ENCODE measurements at regions not wholly inside any gene's neighbourhood (a gene's known extent, or its start where the extent isn't known, plus 50 kb on each side); places are given as distances from the start of the nearest gene placed in this dataset.

DNA sequence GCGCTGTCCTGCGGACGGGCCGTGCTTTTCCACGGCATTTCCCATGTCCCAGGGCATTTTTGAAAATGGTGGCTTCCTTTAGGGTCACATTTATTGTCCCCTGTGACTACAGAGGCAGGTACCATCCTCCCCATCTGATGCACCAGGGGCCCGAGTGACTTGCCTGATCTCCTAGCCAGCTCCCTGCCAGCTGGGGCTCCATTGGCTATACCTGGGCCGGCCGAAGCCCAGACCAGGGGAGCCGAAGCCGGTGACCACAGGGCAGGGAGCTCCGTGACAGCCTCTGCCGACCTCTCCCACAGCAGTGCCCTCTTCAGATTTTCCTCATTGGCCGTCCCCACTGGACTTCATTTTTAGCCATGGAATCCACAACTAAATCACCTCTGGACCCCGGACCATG lies 170.6 kb downstream of the RBFOX3 start:
- DNase-seq = no peak

- DNase-seq = no peak
Observed at GRCh38 chr17:79439493-79439892, 171.4 kb downstream of the RBFOX3 start.

- DNase-seq = no peak
Observed at GRCh38 chr17:79438546-79439334, 172.1 kb downstream of the RBFOX3 start.

DNA sequence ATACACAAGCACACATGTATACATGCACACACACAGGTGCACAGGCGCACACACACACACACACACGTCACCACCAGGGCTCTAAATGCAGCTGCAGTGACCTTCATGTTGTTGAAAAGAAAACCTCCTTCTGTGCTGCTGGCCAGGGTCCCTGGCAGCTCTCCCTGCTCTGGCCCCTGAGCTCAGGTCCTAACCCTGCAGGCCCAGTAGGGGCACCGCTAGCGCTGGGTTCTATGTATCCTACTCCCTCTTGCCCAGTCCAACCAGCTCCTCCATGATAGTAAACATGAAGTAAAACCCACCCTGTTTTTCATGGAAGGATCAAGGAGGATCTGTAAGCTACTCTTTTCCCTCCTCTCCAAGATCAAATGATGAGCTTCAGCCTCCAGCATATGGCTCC lies 172.8 kb downstream of the RBFOX3 start:
- DNase-seq = no peak

GRCh38 chr17:79437081-79437480 lies 173.8 kb downstream of the RBFOX3 start:
- DNase-seq = no peak

DNA sequence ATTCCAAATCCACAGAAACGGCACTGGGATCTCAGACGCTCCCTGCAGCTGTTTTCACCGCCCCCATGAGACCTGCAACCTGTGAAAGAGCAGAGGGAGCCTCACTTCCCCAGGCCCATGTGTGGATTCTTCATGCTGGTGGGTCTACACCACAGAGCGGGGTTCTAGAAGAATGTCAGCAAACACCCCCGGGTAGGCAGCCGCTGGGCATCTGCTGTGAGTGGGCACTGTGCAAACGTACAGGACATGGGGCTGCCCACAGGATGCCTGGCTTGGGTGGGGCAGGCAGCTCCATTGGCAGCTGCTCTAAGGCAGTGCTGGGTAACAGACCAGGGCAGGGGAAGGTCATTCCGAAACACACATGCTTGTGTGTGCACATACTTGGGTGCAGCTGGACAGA lies 174.9 kb downstream of the RBFOX3 start:
- no peak for DNase-seq

- no peak for DNase-seq
Observed at GRCh38 chr17:79435296-79435695, 175.6 kb downstream of the RBFOX3 start.

- no peak for DNase-seq
Observed at GRCh38 chr17:79434215-79434614, 176.6 kb downstream of the RBFOX3 start.

DNA sequence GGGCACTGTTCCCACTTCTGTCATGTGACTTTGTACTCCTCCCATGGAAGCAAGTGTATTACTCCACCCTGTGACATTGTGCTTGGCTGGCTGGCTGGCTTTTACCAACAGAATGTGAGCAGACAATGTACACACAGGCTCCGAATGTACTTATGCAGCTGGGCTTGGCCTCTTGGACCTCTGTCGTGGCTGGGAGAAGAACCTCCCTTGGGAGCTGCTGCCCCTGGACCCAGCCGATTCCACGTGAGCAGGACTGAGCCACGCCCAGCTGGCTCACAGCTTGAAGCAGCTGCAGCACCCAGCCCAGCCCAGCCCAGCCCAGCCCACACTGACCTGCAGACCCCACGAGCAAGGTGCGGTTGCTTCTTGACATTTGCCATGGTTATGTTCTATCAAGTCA lies 177.5 kb downstream of the RBFOX3 start:
- DNase-seq = no peak

GRCh38 chr17:79431175-79431574 lies 179.7 kb downstream of the RBFOX3 start:
- DNase-seq = no peak

DNA sequence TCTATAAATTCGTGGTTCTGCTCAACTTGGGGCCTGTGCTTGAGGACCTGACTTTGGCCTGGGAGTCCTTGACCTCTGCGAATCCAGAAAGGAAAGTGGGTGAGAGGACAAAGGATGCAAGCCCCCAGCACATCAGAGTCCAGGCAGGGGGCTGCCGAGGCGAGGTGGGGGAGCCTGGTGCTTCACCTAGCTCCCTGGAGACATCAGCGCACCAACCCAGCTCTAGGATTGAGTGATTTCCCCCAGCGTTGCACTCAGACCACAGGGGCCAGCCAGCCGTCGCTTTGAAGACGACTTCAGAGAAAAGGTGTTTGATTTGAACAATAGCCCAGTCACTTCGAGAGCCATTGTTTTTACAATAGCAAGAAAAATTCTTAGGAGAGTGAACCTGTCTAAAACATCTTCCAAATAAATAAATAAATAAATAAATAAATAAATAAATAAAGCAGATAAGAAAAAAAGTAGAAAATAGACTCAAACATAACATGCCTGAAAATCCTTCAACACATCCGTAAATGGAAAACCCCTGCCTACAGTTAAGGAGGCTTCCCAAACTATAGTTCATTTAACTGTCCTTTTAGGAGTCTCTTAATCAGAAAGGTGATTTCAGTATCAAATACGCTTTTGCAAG lies 180.9 kb downstream of the RBFOX3 start:
- no peak for DNase-seq

GRCh38 chr17:79428988-79429387 lies 181.9 kb downstream of the RBFOX3 start:
- no peak for DNase-seq

DNA sequence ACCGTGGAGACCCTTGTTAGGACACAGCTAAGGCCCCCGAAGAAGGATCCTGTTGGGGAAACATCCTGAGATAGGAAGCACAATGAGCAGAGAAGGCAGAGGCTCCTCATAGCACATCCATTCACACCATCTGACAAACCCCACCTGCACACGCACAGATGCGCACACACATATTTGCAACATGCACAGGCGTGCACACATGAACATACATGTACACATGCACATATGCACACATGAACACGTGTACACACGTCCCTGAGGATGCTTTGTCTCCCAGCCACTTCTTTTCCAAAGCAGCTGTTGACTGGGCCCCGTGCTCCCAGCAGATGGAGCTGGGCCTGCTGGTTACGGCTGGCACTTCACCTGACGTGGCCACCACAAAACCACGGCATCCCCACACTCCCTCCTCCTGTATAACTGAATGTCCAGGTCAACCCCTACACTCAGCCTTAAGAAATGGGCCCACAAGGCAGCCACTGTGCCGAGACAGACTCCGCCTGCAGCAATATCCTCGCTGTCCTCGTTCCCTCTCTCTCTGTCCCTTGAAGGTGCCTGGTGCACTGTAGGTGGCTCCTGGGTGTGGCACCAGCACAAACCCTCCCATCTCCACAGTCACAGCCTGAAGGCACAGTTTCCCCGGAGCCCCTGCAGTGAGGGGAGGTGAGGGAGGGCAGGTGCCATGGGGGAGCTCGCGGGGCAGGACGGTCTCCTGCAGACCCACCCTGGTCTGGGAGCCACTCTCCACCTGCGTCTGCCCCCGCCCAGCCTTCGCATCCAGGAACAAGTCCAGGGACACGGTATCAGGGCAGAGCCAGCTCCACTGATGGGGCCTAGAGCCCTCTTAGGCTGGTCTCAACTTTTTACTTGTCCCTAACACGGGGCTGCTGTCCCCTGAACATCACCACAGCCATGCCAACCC lies 183.0 kb downstream of the RBFOX3 start:
- DNase-seq = no peak

DNA sequence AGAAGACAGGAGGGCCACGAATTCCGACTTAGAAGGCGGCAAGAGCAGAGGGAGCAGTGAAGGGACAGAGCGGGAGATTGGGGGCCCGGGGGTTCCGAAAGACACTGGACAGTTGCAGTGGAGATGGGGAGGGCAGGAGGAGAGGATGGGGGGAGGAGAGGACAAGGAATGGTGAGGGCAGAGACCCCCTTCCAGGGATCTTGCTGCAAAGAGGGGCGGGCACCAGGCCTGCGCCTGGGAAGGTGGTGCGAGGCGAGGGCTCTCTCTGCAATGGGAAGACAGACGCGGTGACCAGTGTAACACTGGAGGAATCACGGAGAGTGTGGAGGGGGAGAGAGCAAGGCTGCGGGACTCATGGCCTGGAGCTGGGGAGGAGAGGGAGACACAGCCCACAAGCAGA lies 185.2 kb downstream of the RBFOX3 start:
- no peak for DNase-seq

DNA sequence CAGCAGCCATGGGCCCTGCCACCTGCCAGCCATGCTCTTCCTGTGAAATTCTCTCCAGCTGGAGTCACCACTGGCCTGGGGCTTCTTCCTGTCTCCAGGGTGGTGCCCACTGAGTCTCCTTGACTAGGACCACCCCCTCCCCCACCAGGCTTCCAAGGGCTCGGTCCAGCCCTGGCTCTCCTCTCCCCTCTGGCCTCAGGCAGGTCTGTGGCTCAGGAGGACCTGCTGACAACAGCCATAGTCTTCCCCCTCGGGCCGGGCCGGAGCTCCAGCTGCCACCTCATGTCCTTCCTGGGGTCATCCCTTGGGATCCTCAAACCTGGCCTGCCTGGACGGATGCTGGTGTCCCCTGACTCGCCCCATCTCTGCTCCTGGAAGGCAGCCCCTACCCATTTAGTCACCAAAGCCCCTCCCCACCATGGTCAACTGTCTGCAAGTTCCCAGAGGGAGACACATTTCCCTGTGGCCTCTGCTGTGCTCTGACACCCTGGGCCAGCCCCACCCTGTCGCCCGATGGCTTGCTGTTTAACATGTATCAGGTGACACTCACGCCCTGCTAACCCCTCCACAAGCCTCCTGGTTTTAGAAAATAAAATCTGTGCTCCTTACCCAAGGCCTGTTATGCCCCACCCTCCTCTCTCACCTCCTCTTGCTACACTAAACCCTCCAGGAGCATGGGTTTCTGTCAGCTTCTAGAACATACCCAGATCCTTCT lies 186.2 kb downstream of the RBFOX3 start:
- DNase-seq = no peak

DNA sequence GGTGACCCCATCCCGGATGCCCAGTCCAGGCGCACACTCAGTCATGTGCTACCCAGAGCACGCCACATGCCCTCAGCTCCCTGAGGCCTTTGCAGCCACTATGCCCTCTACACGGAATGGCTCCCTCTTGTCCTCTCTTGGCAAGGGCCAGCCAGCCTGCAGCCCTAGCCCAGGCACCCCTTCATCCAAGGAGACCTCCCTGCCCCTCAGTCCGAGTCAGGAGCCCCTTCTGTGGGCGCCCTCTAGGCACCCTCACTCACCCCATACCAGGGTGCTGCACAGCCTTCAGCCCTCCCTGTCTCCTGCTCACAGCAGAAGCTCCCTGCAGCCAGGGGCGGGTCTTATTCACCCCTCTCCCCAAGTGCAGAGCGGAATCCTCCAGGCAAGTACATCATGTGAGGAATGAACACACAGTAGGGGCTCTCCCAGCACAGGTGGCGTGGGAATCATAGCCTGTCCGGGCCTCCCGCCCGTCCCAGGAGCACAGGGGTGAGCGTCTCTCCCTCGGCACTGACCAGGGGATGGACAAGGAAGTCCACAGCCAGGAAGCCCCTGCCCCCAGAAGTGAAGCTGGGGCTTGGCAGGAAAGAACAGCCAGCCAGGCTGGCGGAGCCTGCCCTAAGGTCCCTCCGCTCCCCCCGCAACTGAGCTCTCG lies 186.9 kb downstream of the RBFOX3 start:
- no peak for DNase-seq

DNA sequence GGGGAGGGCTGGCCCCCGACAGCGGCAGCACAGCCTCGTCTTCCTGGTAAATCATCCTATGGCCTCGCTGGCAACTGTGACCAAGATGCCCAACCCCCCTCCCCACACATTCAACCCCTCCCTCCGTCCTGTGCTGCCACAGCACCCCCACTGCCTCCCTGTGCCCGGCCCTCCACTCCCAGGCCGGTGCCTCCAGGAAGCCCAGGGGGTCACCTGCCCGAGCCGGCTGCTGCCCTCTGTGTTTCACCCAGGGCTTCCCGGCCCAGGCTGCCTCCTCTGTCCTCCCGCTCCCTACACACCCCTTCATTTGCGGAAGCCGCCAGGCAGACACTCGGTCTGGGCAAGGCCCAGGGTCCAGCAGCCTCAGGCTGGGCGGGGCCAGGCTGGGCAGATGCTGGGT lies 188.6 kb downstream of the RBFOX3 start:
- no peak for DNase-seq

GRCh38 chr17:79420318-79421243 lies 190.3 kb downstream of the RBFOX3 start:
- DNase-seq = no peak

DNA sequence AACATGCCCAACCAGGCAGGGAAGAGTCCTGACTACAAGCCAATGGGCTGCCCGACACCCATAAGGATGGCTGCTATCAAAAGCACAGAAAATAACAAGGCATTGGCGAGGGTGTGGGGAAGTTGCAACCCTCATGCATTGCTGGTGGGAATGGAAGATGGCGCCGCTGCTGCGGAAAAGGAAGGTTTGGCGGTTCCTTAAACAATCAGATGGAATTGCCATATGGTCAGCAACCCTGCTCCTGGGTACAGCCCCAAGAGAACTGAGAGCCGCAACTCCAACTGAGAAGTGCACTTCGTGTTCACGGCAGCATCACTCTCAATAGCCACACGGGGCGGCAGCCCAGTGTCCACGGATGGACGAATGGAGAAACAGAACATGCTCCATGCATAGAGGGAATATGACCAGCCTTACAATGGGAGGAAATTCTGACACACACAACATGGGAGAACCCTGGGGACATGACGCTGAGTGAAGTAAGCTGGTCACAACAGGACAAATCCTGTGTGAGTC lies 193.3 kb downstream of the RBFOX3 start:
- DNase-seq = no peak

GRCh38 chr17:79415909-79416308 lies 194.9 kb downstream of the RBFOX3 start:
- DNase-seq = no peak

- no peak for DNase-seq
Observed at GRCh38 chr17:79415365-79415764, 195.5 kb downstream of the RBFOX3 start.
